RPMI8226 (cell line): ENCODE measurements at regions not wholly inside any gene's neighbourhood (a gene's known extent, or its start where the extent isn't known, plus 50 kb on each side); places are given as distances from the start of the nearest gene placed in this dataset.
"Not testable (repeated sequence)": the region's sequence is repeated elsewhere in the genome, so short reads cannot be mapped to it uniquely, and the experiment has no call there.

Experiments used
- DNase-seq: peaks from one replicate; pipeline ENCODE4 v3.0.0-alpha.2; 2015

DNA sequence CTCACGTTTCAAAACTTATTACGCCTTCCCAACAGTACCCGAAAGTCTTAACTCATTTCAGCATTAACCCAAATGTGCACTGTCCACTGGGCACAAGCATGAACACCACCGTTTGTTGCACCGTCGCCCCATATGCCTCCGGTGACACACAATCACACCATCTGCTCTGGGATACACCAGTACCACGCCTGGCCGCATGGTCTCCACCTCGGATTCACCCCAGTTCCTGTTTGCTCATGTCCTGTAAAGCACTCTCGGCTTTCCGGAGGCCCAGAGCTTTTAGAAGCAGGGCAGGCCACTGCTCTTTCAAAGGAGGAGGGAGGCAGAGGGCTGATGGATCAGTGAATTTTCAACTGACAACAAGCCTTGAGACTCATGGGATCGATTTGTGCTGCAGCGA is 1570.0 kb upstream of the DEFB115 start:
- peak; percentile 15 for DNase-seq

DNA sequence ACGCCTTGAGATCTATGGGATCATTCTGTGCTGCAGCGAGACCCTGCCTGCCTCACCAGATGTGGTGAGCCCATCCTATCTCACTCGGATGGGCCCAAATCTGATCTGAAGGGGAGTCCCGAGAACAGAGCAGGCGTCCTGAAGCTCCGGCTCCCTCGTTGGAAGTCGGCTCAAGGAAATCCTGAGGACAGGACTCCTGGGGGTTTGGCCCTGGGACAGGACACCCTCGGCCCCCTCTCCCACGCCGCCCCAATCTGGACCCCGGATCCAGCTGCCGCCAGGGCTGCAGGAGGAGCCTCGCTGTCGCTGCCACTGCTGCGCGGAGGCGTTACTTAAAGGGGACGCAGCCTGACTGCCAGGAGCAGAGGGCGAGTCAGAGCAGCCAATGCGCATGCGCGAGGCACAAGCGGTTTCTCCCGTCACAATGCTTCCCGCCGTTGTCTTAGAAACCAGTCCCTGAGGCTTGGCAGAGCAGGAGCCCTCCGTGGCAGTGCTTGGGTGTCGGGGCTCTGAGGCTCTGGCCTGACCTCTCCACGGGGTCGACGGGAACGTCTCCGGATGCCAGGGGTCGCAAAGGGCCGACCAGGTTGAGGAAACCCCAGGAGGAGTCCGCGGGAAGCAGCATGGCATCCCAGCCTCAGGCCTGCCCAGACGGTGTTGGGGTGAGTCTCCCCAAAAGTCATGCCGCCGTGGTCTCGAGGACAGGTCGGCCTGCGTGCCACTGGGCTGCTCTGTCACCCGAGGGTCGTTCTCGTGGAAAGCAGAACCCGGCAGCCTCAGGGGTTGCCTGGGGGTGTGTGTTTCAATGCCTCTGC is 1567.8 kb upstream of the DEFB115 start:
- DNase-seq, result peak; percentile 80

- no peak for DNase-seq
These were observed 1567.2 kb upstream of the DEFB115 start for GRCh38 chr20:29690274-29690673.

DNA sequence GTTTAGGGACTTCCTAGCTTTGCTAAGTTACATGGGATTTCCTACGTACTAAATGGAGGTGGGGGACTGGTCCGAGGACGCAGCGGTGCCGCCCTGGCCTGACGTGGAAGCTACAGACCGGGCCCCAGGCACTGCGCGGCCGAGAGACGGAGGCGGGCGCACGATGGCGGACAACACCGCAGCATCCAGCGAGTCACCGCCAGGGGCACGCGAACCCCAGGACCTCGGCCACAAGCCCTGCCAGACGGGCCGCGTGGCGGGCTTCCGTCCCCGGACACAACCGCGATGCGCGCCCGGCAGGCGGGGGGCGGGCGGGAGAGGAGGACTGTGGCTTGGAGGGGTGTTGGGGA is 1516.9 kb upstream of the DEFB115 start:
- no peak for DNase-seq

GRCh38 chr20:29740951-29741593 is 1516.4 kb upstream of the DEFB115 start:
- no peak for DNase-seq

- no peak for DNase-seq
These were observed 1515.9 kb upstream of the DEFB115 start for GRCh38 chr20:29741594-29741893.

- no peak for DNase-seq
These were observed 1515.4 kb upstream of the DEFB115 start for GRCh38 chr20:29741894-29742698.

DNA sequence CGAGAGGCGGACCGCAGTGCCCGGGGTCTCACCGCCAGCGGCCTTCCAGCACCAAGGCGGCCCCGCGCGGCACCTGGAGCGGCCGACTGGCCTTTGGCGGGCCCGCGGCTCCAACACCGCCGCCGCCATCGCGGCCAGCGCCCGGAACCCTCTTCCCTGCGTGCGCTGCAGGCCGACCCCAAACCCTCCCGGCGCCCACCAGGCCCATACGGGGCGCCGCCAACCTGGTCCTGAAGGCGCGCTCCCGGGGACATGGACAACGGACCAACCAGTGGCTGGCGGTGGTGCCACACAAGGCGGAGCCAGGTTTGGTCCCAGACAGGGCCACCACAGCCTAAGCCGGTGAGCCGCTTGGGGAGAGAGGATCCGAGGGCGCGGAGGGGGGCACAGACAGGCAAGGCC is 1514.8 kb upstream of the DEFB115 start:
- no peak for DNase-seq

DNA sequence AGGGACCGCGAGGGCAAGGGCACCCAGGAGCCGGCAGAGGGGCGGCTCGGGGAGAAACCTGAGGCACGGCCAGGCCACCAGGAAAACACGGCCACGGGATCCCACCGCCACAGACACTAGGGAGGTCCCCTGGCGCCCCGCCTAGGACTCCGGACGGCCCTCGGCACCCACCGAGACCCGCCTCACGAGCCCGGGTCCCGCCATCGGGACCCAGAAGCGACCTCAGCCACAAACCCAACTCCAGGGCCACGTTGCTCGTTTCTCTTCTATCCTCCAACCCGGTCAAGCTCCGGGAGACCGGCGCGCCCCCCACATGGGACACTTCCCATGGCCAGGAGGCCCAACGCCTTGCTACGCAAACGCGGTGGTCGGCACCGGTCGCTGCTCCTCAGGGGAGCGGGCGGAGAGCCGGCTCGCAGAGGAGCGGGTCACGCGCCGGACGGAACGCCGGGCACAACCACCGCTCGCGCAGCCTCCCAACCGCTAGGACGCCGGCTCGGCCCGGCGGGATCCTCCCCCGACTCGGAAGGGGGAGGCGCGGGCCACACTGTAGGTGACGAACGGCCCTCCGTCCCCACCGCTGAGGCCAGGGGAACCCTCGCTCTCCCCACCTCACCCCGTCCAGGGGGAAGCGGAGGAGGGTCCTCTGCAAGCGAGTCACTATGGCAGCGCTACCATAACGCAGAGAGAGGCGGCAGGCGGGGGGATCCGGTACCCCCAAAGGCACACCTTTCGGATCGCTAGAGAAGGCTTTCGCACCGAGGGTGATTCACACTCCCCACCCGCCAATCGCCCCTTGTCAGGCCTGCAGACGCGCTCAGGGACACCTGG is 1514.1 kb upstream of the DEFB115 start:
- no peak for DNase-seq

DNA sequence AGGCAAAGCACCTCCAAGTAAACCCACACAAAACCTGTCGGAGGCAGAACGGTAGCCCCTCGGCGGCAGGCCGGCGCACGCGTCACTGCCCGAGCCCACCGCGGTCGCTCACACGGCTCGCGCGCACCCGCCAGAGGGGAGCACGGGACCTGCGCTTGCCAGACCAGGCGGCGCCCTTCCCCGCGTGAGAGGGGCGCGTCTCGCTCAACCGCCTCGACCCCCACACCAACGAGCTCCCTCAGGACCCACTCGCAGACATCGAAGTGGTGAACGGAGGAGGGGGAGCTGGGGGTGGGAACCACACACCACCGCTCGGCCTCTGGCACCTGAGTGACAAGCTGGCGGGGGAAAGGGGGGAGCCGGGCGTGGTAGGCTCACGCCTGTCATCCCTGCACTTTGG is 1513.4 kb upstream of the DEFB115 start:
- no peak for DNase-seq

GRCh38 chr20:29745534-29746245 is 1511.8 kb upstream of the DEFB115 start:
- not testable (repeated sequence) for DNase-seq

DNA sequence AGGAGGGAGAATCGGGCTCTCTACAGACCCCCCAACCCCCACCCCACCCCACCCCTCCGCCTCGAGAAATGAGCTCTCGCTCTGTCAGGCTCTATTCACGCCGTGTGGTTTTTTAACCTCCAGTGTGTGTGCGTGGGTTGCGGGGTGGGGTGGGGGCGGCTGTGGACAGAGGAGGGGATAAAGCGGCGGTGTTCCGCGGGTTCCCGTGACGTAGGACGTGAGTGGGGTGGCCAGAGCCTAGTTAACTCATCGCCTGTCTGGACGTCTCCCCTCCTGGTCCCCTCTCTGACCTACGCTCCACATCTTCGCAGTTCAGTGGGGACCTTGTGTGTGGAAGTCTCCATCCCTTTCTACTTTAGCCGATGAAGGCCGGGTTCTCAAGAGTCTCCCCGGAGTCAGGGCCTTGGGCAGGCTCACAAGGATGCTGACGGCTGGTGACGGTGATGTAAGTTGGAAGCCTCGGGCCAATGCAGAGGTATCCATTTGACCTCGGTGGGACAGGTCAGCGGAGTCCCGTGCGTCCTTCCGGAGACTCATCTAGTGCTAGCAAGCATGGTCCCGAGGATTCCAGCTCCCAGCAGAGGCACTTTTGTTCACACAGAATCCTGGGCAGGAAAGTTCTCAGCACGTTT is 1507.1 kb upstream of the DEFB115 start:
- no peak for DNase-seq

GRCh38 chr20:29752644-29753425 is 1504.6 kb upstream of the DEFB115 start:
- DNase-seq, result not testable (repeated sequence)

DNA sequence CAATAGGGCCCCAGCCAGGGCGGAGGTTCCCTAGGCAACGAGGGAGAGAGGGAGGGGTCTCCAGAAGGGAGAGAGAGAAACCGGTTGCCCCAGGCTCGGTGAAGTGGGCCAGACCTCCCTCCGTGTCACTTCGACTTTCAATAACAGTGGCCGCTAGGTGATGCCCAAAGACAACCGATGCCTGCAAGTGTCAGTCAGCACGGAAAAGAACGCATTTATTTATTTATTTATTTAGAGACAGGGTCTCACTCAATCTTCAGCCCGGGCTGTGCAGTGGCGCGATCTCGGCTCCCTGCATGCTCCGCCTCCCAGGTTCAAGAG is 1504.1 kb upstream of the DEFB115 start:
- not testable (repeated sequence) for DNase-seq

DNA sequence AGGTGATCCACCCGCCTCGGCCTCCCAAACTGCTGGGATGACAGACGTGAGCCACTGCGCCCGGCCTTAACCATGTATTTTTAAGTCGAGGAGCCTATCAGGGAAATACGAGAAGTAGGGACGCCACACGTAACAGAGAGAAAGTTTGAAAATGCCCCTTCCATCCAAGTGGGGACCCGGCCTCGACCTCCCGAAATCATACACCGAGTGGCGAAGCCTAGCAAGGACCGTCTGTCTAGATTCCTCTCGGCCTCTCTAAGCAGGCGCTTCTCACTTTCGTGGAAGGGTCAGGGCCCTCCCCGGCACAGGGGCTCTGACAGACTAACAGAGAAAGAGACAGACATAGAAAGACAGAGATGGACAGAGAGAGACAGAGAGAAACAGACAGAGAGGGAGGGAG is 1503.6 kb upstream of the DEFB115 start:
- not testable (repeated sequence) for DNase-seq

- not testable (repeated sequence) for DNase-seq
These were observed 1501.5 kb upstream of the DEFB115 start for GRCh38 chr20:29755854-29756498.

- no peak for DNase-seq
These were observed 1500.8 kb upstream of the DEFB115 start for GRCh38 chr20:29756664-29757063.

- not testable (repeated sequence) for DNase-seq
These were observed 1495.7 kb upstream of the DEFB115 start for GRCh38 chr20:29761621-29762385.

DNA sequence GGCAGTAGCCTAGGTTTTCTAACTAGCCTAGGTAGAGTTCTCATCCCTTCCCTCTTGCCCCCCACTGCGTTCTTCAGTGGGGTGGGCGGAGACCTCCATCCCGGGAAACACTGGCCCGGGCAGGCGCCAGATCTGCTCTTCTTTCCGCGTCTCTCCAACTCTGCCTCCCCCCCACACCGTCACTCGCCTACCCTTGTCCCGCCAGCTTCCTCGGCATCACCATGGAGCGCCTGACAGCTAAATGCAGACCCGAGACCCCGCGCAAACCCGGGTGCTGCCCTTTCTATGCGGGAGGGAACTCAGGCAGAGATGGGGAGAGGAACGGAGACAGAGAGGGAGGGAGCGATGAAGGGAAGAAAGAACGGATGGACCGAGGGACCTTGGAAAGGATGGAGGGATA is 1494.8 kb upstream of the DEFB115 start:
- DNase-seq, result no peak
